Activated CD4-positive, alpha-beta T cell treated with anti-CD3 and anti-CD28 coated beads, Interleukin-10, Interleukin-2, amounts not matched to agents 100 ng/mL and 50 ng/mL, durations not matched to agents 16 hours and 8 hours (primary cell): ENCODE measurements at regions not wholly inside any gene's neighbourhood (a gene's known extent, or its start where the extent isn't known, plus 50 kb on each side); places are given as distances from the start of the nearest gene placed in this dataset.

Experiments
- DNase-seq: peaks from one replicate; pipeline ENCODE4 v3.0.0-alpha.2; 2020

- DNase-seq: no peak
Observed at GRCh38 chr11:80627364-80627763, 1186.5 kb upstream of the TENM4 start.

- no peak for DNase-seq
Observed at GRCh38 chr11:80626721-80627120, 1185.9 kb upstream of the TENM4 start.

- no peak for DNase-seq
Observed at GRCh38 chr11:80625563-80625962, 1184.7 kb upstream of the TENM4 start.

GRCh38 chr11:80621871-80622270 is 1181.0 kb upstream of the TENM4 start:
- DNase-seq: no peak

GRCh38 chr11:80620867-80621266 is 1180.0 kb upstream of the TENM4 start:
- DNase-seq: no peak

GRCh38 chr11:80617156-80617555 is 1176.3 kb upstream of the TENM4 start:
- no peak for DNase-seq

- no peak for DNase-seq
Observed at GRCh38 chr11:80616070-80616800, 1175.4 kb upstream of the TENM4 start.

GRCh38 chr11:80613655-80614054 is 1172.8 kb upstream of the TENM4 start:
- DNase-seq: no peak

GRCh38 chr11:80610516-80610915 is 1169.7 kb upstream of the TENM4 start:
- no peak for DNase-seq

- no peak for DNase-seq
Observed at GRCh38 chr11:80603472-80603871, 1162.6 kb upstream of the TENM4 start.

- DNase-seq: no peak
Observed at GRCh38 chr11:80598905-80599304, 1158.1 kb upstream of the TENM4 start.

- no peak for DNase-seq
Observed at GRCh38 chr11:80596291-80596810, 1155.5 kb upstream of the TENM4 start.

- no peak for DNase-seq
Observed at GRCh38 chr11:80595011-80595410, 1154.2 kb upstream of the TENM4 start.

- DNase-seq: no peak
Observed at GRCh38 chr11:80593648-80594374, 1153.0 kb upstream of the TENM4 start.

- no peak for DNase-seq
Observed at GRCh38 chr11:80592546-80592945, 1151.7 kb upstream of the TENM4 start.

- no peak for DNase-seq
Observed at GRCh38 chr11:80587906-80588305, 1147.1 kb upstream of the TENM4 start.

GRCh38 chr11:80586464-80586863 is 1145.6 kb upstream of the TENM4 start:
- DNase-seq: no peak

GRCh38 chr11:80584661-80585060 is 1143.8 kb upstream of the TENM4 start:
- DNase-seq: no peak

GRCh38 chr11:80569832-80570231 is 1129.0 kb upstream of the TENM4 start:
- no peak for DNase-seq

- no peak for DNase-seq
Observed at GRCh38 chr11:80565231-80565630, 1124.4 kb upstream of the TENM4 start.

GRCh38 chr11:80562523-80563125 is 1121.8 kb upstream of the TENM4 start:
- DNase-seq: no peak

- DNase-seq: no peak
Observed at GRCh38 chr11:80559942-80560341, 1119.1 kb upstream of the TENM4 start.

- no peak for DNase-seq
Observed at GRCh38 chr11:80553565-80553964, 1112.7 kb upstream of the TENM4 start.

GRCh38 chr11:80542704-80543103 is 1101.9 kb upstream of the TENM4 start:
- no peak for DNase-seq
